GM18867 (cell line): ENCODE measurements at regions not wholly inside any gene's neighbourhood (a gene's known extent, or its start where the extent isn't known, plus 50 kb on each side); places are given as distances from the start of the nearest gene placed in this dataset.
"Not testable (repeated sequence)": the region's sequence is repeated elsewhere in the genome, so short reads cannot be mapped to it uniquely, and the experiment has no call there.

ENCODE experiments used
- ATAC-seq: cut with Tn5 transposase; IDR thresholded peaks from one replicate; pipeline ENCODE4 v1.9.1; 2021; ENCODE audit warnings: mild to moderate bottlenecking, moderate library complexity; ENCODE audit not compliant: unreplicated experiment

GRCh38 chr7:19623676-19624075 is 85.2 kb downstream of the POLR1F start:
- ATAC-seq: no peak

DNA sequence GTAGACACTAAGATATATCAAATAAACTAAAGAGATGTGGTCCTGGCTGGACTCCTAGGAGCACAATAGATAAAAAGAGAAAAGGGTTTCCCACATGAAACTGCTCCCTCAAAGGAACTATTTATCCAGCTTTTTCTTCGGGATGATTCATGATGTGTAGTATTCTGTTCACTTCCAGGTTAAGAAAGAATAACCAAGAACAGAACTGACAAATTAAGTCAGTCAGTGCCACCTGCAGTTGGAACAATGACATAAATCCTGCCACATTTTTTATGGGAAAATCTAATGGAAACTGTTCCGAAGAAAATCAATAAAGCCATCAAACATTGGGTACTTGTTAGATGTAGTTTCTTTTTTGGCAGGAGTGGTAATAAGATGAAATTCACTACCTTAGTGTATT is 87.1 kb downstream of the POLR1F start:
- no peak for ATAC-seq

GRCh38 chr7:19620470-19620869 is 88.4 kb downstream of the POLR1F start:
- no peak for ATAC-seq

GRCh38 chr7:19619122-19619521 is 89.7 kb downstream of the POLR1F start:
- no peak for ATAC-seq

DNA sequence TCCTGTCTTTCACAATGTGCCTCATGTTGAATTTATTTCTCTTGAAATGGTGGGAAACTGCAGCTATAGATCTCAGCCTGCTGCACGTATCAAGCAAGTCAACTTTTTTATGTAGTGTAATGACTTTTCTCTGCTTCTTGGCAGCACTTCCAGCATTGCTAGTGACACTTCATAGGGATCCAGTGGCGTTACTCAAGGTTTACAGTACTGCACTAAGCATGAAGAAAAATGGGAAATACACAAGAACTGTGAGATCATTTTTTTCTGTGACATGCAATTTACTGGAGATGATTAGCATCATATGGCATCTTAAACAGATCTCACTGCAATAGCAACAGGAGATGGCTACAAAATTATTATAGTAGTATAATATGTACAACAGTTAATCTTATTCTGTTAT is 90.9 kb downstream of the POLR1F start:
- ATAC-seq: no peak

- ATAC-seq: no peak
Observed at GRCh38 chr7:19610194-19610943, 98.5 kb downstream of the POLR1F start.

DNA sequence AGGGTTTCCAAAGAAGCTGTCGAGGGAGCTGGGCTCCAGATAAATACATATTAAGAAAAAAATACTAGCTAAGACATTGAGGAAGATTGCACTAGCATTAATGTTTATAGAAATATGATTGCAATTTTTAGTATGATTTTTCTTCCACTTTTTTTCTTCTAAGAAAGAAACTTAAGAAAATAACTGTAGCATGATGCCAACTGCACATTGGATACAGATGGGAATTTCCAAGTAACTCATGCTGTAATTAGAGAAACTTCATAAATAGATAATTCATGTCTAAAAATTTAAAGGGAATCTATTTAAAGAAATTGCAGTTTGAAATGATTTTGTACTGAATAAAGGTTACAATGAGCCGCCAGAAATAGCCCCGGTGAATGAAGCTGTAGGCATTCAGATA is 119.4 kb downstream of the POLR1F start:
- ATAC-seq: no peak

- peak; percentile 83 for ATAC-seq
Observed at GRCh38 chr7:19587291-19587690, 121.5 kb downstream of the POLR1F start.

DNA sequence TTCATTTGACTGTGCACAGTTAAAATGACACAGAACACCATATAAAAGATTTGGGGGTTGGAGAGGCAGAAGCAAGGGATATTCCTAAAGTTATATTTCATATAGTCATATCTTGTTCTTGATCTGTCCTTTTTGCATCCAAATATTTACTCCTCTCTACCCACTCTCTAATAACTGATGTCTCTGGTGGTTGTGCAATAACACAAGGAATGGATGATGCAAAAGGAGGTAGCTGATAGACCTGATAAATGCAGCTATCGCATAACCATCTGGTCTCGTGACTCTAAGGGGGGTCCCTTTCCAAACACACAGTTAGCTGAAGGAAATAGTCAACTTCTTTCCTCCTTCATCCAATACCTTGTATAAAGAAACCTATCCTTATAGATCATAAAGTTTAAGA is 123.1 kb downstream of the POLR1F start:
- no peak for ATAC-seq

DNA sequence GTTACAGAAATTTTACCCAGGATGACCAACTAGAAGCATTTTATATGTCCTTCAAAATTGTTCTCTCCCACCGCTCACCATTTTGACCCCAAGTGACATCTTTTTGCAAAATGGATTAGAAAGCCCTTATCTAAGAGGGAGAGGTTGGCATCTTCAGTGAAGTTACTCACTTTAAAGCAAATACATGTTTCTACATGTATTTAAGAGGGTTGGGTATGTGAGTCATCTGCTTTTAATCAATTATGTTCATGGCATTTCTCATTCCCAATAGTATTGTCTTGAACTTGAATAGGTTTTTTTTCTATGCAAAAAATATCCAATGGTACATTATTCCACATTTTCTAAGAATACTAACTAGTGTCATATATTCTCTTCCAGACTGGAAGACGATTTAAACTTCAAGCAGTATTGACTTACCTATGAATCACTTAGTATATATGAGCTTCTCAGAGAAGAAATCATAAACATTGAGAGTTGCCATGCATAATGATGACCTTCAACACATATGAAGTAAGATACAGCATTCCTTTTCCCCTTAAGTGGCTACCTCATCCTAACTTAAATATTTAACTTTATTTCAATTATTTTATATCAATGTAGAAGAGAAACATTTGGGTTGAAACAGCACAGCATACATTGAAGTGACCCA is 132.8 kb downstream of the POLR1F start:
- ATAC-seq: no peak

DNA sequence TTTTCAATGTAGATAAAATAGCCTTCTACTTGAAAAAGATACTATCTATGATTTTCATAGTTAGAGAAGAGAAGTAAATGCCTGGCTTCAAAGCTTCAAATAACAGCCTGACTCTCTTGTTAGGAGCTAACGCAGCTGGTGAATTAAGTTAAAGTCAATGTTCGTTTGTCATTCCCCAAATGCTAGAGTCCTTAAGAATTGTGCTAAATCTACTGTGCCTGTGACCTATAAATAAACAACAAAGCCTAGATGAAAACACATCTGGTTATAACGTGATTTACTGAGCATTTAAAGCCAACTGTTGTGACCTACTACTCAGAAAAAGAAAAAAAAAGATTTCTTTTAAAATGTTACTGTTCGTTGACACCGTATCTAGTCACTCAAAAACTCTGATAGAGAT is 134.7 kb downstream of the POLR1F start:
- ATAC-seq: no peak

DNA sequence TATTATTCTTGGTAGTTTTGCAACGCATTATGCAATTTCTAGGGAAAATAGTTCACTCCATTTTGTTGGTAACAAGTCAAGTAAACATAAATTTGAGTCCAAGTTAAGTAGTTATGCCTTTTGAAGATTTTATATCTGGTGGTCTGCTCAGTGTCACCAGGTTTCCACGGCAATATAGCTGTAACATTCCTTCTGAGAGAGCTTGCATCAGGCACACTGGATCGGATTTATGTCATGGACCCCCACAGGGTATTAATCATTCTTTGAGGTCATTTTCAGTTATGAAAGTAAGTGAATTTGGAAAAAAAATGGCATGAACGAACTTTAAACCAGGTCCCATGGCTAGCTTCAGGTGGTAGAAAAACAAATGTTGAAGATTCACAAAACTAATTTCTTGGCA is 136.3 kb downstream of the POLR1F start:
- no peak for ATAC-seq

- ATAC-seq: no peak
Observed at GRCh38 chr7:19567011-19567410, 141.8 kb downstream of the POLR1F start.

GRCh38 chr7:19565602-19566001 is 143.2 kb downstream of the POLR1F start:
- no peak for ATAC-seq

DNA sequence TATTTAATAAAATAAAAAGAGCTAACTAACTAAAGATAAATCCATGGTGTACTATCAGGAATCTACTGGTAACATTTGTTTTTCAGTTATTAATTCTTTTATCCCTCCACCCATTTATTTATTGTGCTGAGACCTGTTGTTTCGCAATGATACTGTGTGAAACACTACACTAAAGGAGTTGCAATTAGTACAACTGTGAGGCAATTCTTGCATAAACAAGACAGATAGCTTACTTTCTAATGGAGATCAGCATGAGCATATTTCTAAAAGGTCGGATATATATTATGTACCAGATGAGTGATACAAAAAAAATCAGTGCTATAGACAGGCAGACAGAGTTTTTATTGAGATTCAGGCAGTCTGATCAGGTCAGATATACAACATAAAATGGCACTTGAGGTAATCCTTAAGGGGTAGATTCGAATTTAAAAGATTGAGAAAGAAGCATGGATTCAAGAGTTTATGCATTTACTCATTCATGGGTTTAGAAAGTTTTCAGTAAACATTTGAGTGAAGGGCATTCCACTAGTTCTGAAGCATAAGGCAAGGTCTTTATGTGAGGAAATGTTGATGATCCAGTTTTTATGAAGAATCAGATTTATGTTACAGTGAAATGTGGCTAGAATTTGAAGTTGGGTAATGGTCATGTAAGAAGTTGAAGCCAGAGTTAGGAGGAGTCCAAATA is 147.6 kb downstream of the POLR1F start:
- ATAC-seq: no peak

- no peak for ATAC-seq
Observed at GRCh38 chr7:19560111-19560883, 148.5 kb downstream of the POLR1F start.

DNA sequence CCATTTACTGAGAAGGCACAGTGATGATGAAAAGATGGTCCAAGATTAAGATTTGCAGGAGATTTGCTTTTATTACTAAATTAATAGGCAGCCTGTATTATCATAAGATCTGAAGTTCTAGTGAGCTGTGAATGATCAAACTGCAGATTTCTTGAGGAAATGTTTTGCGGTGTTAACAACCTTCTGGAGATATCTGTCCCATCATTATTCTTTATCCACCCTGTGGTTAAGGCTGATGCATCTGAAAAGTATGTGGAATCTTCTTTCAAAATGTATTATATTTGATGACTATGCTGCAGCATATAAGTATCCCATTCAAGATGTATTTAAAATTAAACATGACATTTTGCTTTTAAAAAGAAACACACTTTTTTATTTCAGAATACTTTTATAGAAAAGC is 150.3 kb downstream of the POLR1F start:
- ATAC-seq: no peak

- ATAC-seq: no peak
Observed at GRCh38 chr7:19557726-19558465, 150.9 kb downstream of the POLR1F start.

GRCh38 chr7:19554581-19554980 is 154.3 kb downstream of the POLR1F start:
- no peak for ATAC-seq

- ATAC-seq: no peak
Observed at GRCh38 chr7:19552576-19552975, 156.3 kb downstream of the POLR1F start.

GRCh38 chr7:19549246-19549645 is 159.6 kb downstream of the POLR1F start:
- not testable (repeated sequence) for ATAC-seq
